ENCODE measurements at regions not wholly inside any gene's neighbourhood (a gene's known extent, or its start where the extent isn't known, plus 50 kb on each side); places are given as distances from the start of the nearest gene placed in this dataset.

- no peak for TF ChIP-seq CTCF (IDR thresholded peaks at IDR 0.05)
- no peak for TF ChIP-seq POLR2AphosphoS5 (IDR thresholded peaks at IDR 0.05)
- TF ChIP-seq POLR2A (IDR thresholded peaks at IDR 0.05), result no peak
- TF ChIP-seq EP300 (IDR thresholded peaks at IDR 0.05), result no peak
Measured at GRCh38 chr18:1891641-1892040, 679.7 kb downstream of the METTL4 start.

All from sigmoid colon (tissue), 4 donors.